ENCODE measurements at regions not wholly inside any gene's neighbourhood (a gene's known extent, or its start where the extent isn't known, plus 50 kb on each side); places are given as distances from the start of the nearest gene placed in this dataset.
"Not testable (repeated sequence)": the region's sequence is repeated elsewhere in the genome, so short reads cannot be mapped to it uniquely, and the experiment has no call there.

DNA sequence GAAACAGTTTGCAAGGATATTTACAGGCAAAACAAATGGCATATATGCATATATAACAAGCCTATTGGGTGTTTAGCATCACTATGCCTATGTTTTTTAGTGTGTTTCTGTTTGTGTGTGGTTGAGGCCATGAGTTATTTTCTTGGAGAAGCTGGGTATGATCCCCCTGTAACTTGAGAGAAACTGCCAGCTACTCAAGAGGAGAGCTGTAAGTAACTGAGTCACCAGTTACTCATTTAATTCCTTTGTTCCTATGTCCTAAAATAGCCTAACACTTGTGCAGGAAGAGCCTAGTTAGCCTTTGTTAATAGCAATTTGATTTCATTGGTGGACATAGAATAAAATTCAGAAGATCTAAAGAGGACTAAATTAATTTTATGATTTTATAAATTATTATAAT, 79.1 kb downstream of the PWWP3B start:
- Histone ChIP-seq H3K9me3 (no peaks in the 10 kb centered on the region), H3K4me1 (no peaks in the 10 kb centered on the region), H3K36me3 (ENCODE audit: control insufficient read depth, insufficient read depth, low read length) (no peaks in the 10 kb centered on the region), H3K27me3 (replicated peaks; ENCODE audit: control insufficient read depth, insufficient read depth, low read length) (no peaks in the 10 kb centered on the region), H3K4me3 (ENCODE audit: low read depth, low read length) (no peak overlapping the region)
- CTCF ChIA-PET, result no interaction called here
- H3K27ac Mint-ChIP-seq (ENCODE audit: unreplicated experiment), result no peak overlapping the region
- intact Hi-C loops (cut with micrococcal nuclease; ENCODE audit: unreplicated experiment), result no loop called here
- no peaks in the 10 kb centered on the region for H3K27me3 Mint-ChIP-seq (ENCODE audit: insufficient read depth, unreplicated experiment)
- TF ChIP-seq, protein P1, sequence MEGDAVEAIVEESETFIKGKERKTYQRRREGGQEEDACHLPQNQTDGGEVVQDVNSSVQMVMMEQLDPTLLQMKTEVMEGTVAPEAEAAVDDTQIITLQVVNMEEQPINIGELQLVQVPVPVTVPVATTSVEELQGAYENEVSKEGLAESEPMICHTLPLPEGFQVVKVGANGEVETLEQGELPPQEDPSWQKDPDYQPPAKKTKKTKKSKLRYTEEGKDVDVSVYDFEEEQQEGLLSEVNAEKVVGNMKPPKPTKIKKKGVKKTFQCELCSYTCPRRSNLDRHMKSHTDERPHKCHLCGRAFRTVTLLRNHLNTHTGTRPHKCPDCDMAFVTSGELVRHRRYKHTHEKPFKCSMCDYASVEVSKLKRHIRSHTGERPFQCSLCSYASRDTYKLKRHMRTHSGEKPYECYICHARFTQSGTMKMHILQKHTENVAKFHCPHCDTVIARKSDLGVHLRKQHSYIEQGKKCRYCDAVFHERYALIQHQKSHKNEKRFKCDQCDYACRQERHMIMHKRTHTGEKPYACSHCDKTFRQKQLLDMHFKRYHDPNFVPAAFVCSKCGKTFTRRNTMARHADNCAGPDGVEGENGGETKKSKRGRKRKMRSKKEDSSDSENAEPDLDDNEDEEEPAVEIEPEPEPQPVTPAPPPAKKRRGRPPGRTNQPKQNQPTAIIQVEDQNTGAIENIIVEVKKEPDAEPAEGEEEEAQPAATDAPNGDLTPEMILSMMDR (IDR thresholded peaks at IDR 0.05; ENCODE audit: insufficient read depth in 1 of 2, low read depth in 1 of 2, low read length in 1 of 2, severe bottlenecking in 1 of 2, unreplicated experiment in 1 of 2), result no peak
- DNase-seq, result no peak
- no peak overlapping the region for H3K4me3 Mint-ChIP-seq (ENCODE audit: unreplicated experiment)
- H3K9me3 Mint-ChIP-seq (ENCODE audit: unreplicated experiment), result no peaks in the 10 kb centered on the region
- POLR2A ChIA-PET, result no interaction called here
- BruUV-seq (replicated peaks), result no TSS peak
- no peaks in the 10 kb centered on the region for H3K36me3 Mint-ChIP-seq (ENCODE audit: insufficient read depth, unreplicated experiment)
- peaks cover 10% of the 10 kb centered on the region for H3K4me1 Mint-ChIP-seq (ENCODE audit: low read depth, unreplicated experiment)

DNA sequence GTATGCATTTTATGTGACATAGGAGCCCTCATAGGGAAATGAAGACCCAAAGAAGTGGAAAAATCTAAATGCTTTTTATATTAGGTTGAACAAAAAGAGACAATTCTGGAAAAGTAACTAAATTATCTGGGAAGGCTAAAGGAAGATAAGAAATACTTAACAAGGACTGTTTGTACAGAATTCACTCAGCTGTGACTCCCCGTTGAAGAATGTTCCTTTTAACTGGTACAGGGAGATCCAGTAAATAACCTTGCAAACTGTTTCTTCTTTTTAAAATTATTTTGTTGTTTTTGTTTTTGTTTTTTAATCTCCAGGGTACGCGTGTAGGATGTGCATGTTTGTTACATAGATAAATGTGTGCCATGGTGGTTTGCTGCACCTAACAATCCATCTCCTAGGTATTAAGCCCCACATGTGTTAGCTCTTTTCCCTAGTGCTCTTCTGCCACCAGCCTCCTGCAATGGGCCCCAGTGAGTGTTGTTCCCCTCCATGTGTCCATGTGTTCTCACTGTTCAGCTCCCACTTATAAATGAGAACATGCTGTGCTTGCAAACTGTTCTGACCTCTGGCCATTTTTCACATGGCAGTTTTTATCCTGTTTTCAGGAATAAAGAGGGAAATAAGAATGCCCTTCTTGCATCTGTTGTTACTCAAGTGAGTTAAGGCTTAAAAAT, 81.7 kb downstream of the PWWP3B start:
- DNase-seq, result no peak
- ChIA-PET POLR2A (no interaction called here), CTCF (no interaction called here)
- Histone ChIP-seq H3K36me3 (ENCODE audit: control insufficient read depth, insufficient read depth, low read length) (no peaks in the 10 kb centered on the region), H3K27me3 (replicated peaks; ENCODE audit: control insufficient read depth, insufficient read depth, low read length) (no peaks in the 10 kb centered on the region), H3K4me3 (ENCODE audit: low read depth, low read length) (no peak overlapping the region), H3K4me1 (no peaks in the 10 kb centered on the region), H3K9me3 (no peaks in the 10 kb centered on the region)
- Mint-ChIP-seq H3K27ac (ENCODE audit: unreplicated experiment) (no peak overlapping the region), H3K27me3 (ENCODE audit: insufficient read depth, unreplicated experiment) (no peaks in the 10 kb centered on the region), H3K4me3 (ENCODE audit: unreplicated experiment) (no peak overlapping the region), H3K9me3 (ENCODE audit: unreplicated experiment) (no peaks in the 10 kb centered on the region), H3K4me1 (ENCODE audit: low read depth, unreplicated experiment) (peaks cover 10% of the 10 kb centered on the region), H3K36me3 (ENCODE audit: insufficient read depth, unreplicated experiment) (no peaks in the 10 kb centered on the region)
- BruUV-seq (replicated peaks), result no TSS peak
- intact Hi-C loops (cut with micrococcal nuclease; ENCODE audit: unreplicated experiment), result loop anchor here (10.0 kb wide), 1 partner anchor 55 kb away; no protein-coding TSS in a partner anchor
- TF ChIP-seq, protein P1 (IDR thresholded peaks at IDR 0.05; ENCODE audit: insufficient read depth in 1 of 2, low read depth in 1 of 2, low read length in 1 of 2, severe bottlenecking in 1 of 2, unreplicated experiment in 1 of 2), result no peak

DNA sequence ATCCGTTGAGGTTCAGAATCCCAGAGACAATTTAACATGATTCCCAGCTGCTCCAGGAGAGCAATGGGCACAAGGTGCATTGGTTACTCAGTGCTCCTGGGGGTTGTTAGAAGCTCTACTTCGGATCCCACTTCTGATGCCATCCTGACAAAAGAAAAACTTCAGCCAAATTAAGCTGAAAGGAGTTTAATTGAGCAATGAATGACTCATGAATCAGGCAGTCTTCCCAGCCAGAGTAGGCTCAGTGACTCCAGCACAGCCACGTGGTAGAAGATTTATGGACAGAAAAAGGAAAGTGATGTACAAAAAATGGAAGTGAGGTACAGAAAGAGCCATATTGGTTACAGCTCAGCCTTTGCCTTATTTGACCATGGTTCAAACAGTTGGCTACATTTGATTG, 95.7 kb downstream of the PWWP3B start:
- Mint-ChIP-seq H3K4me1 (ENCODE audit: low read depth, unreplicated experiment) (no peaks in the 10 kb centered on the region), H3K9me3 (ENCODE audit: unreplicated experiment) (no peaks in the 10 kb centered on the region), H3K4me3 (ENCODE audit: unreplicated experiment) (no peak overlapping the region), H3K27ac (ENCODE audit: unreplicated experiment) (no peak overlapping the region), H3K27me3 (ENCODE audit: insufficient read depth, unreplicated experiment) (no peaks in the 10 kb centered on the region), H3K36me3 (ENCODE audit: insufficient read depth, unreplicated experiment) (no peaks in the 10 kb centered on the region)
- Histone ChIP-seq H3K9me3 (no peaks in the 10 kb centered on the region), H3K4me1 (no peaks in the 10 kb centered on the region), H3K27me3 (replicated peaks; ENCODE audit: control insufficient read depth, insufficient read depth, low read length) (no peaks in the 10 kb centered on the region), H3K4me3 (ENCODE audit: low read depth, low read length) (no peak overlapping the region), H3K36me3 (ENCODE audit: control insufficient read depth, insufficient read depth, low read length) (no peaks in the 10 kb centered on the region)
- CTCF ChIA-PET, result no interaction called here
- TF ChIP-seq, protein P1 (IDR thresholded peaks at IDR 0.05; ENCODE audit: insufficient read depth in 1 of 2, low read depth in 1 of 2, low read length in 1 of 2, severe bottlenecking in 1 of 2, unreplicated experiment in 1 of 2), result no peak
- no TSS peak for BruUV-seq (replicated peaks)
- no peak for DNase-seq
- intact Hi-C loops (cut with micrococcal nuclease; ENCODE audit: unreplicated experiment), result no loop called here
- POLR2A ChIA-PET, result no interaction called here

DNA sequence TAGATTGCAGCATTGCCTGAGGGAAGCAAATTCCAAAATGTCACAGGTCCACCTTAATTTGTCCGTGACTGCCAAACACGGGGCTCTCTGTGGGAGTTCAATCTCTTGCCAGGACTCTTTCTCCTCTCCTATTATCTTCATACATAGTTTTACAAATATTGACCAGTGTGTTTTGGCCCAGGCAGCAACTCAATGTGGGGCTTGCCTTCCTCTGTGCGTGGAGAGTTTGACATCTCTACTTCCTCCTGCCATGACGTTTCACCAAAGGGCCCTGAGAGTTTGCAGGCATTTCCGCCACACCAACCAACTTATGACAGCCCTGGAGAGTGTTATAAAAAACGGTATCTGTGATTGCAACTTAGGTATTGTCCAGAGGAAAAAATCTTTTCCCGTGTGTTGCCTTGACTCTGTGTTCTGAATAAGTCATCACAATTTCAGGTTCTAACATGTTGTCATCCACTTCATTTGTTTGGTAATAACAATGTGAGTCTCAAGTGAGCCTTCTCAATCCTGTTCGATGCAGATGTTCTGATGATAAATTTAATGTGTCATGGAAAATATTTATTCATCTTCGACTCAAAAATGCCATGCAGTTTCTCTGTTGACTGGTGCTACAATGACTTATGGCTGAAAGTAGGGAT, 106.0 kb downstream of the PWWP3B start:
- BruUV-seq (replicated peaks); H3K27me3 ChIP-seq (replicated peaks; ENCODE audit: control insufficient read depth, insufficient read depth, low read length); H3K9me3 ChIP-seq; DNase-seq; H3K4me1 ChIP-seq; H3K27me3 Mint-ChIP-seq (ENCODE audit: insufficient read depth, unreplicated experiment); H3K27ac Mint-ChIP-seq (ENCODE audit: unreplicated experiment); CTCF ChIA-PET; H3K4me3 Mint-ChIP-seq (ENCODE audit: unreplicated experiment); H3K36me3 Mint-ChIP-seq (ENCODE audit: insufficient read depth, unreplicated experiment); H3K4me3 ChIP-seq (ENCODE audit: low read depth, low read length); POLR2A ChIA-PET; intact Hi-C loops (cut with micrococcal nuclease; ENCODE audit: unreplicated experiment); H3K4me1 Mint-ChIP-seq (ENCODE audit: low read depth, unreplicated experiment); H3K36me3 ChIP-seq (ENCODE audit: control insufficient read depth, insufficient read depth, low read length); H3K9me3 Mint-ChIP-seq (ENCODE audit: unreplicated experiment): not testable (repeated sequence)

DNA sequence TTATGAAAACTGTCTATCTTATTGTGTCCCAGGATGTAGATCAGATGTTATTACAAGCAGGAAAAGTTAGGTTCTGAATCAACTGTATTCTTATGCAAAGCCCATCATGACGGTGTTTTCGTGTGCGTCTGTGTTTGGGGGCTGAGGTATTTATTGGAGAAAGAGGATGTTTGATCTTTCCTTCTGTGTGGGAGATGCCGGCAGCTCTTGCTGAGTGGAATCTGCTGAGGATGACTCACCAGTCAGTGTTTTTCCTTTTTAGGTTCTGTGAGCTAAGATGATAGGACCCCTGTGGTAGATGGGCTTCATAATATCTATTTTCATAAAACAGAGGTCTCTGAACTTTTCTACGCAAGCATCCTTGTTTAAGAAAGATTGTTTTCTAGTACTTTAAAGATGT, 107.1 kb downstream of the PWWP3B start:
- CTCF ChIA-PET; H3K27me3 ChIP-seq (replicated peaks; ENCODE audit: control insufficient read depth, insufficient read depth, low read length); H3K4me3 ChIP-seq (ENCODE audit: low read depth, low read length); H3K36me3 ChIP-seq (ENCODE audit: control insufficient read depth, insufficient read depth, low read length); intact Hi-C loops (cut with micrococcal nuclease; ENCODE audit: unreplicated experiment); H3K4me1 ChIP-seq; POLR2A ChIA-PET; DNase-seq; H3K9me3 ChIP-seq; H3K4me1 Mint-ChIP-seq (ENCODE audit: low read depth, unreplicated experiment); H3K27me3 Mint-ChIP-seq (ENCODE audit: insufficient read depth, unreplicated experiment); H3K9me3 Mint-ChIP-seq (ENCODE audit: unreplicated experiment); BruUV-seq (replicated peaks); H3K4me3 Mint-ChIP-seq (ENCODE audit: unreplicated experiment); H3K36me3 Mint-ChIP-seq (ENCODE audit: insufficient read depth, unreplicated experiment); H3K27ac Mint-ChIP-seq (ENCODE audit: unreplicated experiment): not testable (repeated sequence)
